HCT116 (cell line): ENCODE measurements at regions not wholly inside any gene's neighbourhood (a gene's known extent, or its start where the extent isn't known, plus 50 kb on each side); places are given as distances from the start of the nearest gene placed in this dataset.
"Not testable (repeated sequence)": the region's sequence is repeated elsewhere in the genome, so short reads cannot be mapped to it uniquely, and the experiment has no call there.

Source experiments
- ATAC-seq: fragments of 200-7000 bp; cut with Tn5 transposase; 2 replicates; pipeline ENCODE4 v1.9.1; 2020; ENCODE audit warnings: mild to moderate bottlenecking, moderate library complexity
- BruUV-seq: library from RNA; stranded (reverse); fragments of 400-500 nt; replicated peaks from 2 replicates; lab custom pipeline; 2021; lab: Mats Ljungman, UMichigan
- CTCF ChIA-PET: fragments of 300-600 bp; sonication (Branson Sonifier 250); formaldehyde crosslinking; loops from one replicate; lab custom pipeline; 2021; ENCODE audit warnings: antibody characterized with exemption; lab: Charles Lee
- POLR2A ChIA-PET: fragments of 300-600, 350-600 bp; sonication (Branson Sonifier 250); formaldehyde crosslinking; loops from one replicate; lab custom pipeline; 2021; ENCODE audit warnings: antibody characterized with exemption; lab: Charles Lee
- RAD21 ChIA-PET, 2 experiments: fragments of 300-600 bp; sonication (Branson Sonifier 250); formaldehyde crosslinking; loops; one replicate each; lab custom pipeline; 2023; ENCODE audit warnings: low total read pairs in 2 of 2; ENCODE audit not compliant: uncharacterized antibody in 2 of 2, unreplicated experiment in 2 of 2, low non-redundant PET in 1 of 2; lab: Charles Lee
- DNase-seq: peaks from one replicate; pipeline ENCODE4 v3.0.0-alpha.2; 2010; ENCODE audit warnings: low read depth, low spot score
- H2AFZ ChIP-seq: fragments of 200-600 bp; shearing (Covaris generic), sonication (generic); 2 replicates; pipeline ENCODE4 v1.6.1; 2017; ENCODE audit warnings: low read depth, mixed run types, mixed read lengths, antibody characterized with exemption, low read length; ENCODE audit not compliant: poor library complexity, severe bottlenecking
- H3K27ac ChIP-seq: 2 replicates; pipeline ENCODE4 v1.5.1; 2012; ENCODE audit warnings: low read depth, low read length
- H3K27me3 ChIP-seq: fragments of 200-600 bp; sonication (generic); 2 replicates; pipeline ENCODE4 v1.6.1; 2016; ENCODE audit warnings: mixed run types, low read length, mixed read lengths; ENCODE audit not compliant: insufficient read depth
- H3K36me3 ChIP-seq, 2 experiments: fragments of 200-500 bp in 1 of 2; fragments of 200-600 bp in 1 of 2; sonication (Bioruptor generic) in 1 of 2; sonication (generic) in 1 of 2; 2 replicates each; pipeline versions ENCODE4 v1.5.1 to v1.6.1; 2014 to 2016; ENCODE audit warnings: low read length in 2 of 2, inconsistent platforms in 1 of 2, mixed read lengths in 1 of 2, mixed run types in 1 of 2; ENCODE audit not compliant: insufficient read depth in 2 of 2, control insufficient read depth in 1 of 2
- H3K4me1 ChIP-seq, 2 experiments: fragments of 200-600 bp in 1 of 2; sonication (generic) in 1 of 2; 2 replicates each; pipeline versions ENCODE4 v1.5.1 to v1.6.1; 2012 to 2017; ENCODE audit warnings: low read length in 2 of 2, inconsistent platforms in 1 of 2, mild to moderate bottlenecking in 1 of 2, mixed read lengths in 1 of 2, mixed run types in 1 of 2, moderate library complexity in 1 of 2; ENCODE audit not compliant: insufficient read depth in 2 of 2, control insufficient read depth in 1 of 2
- H3K4me2 ChIP-seq: fragments of 200-600 bp; sonication (generic); 2 replicates; pipeline ENCODE4 v1.6.1; 2017; ENCODE audit warnings: mixed run types, low read length, mixed read lengths
- H3K4me3 ChIP-seq, 2 experiments: fragments of 200-600 bp in 1 of 2; sonication (generic) in 1 of 2; replicated peaks in 1 of 2; 2 replicates each; pipeline ENCODE4 v1.5.1; 2011 to 2016; ENCODE audit warnings: low read length in 2 of 2, control low read depth in 1 of 2, low read depth in 1 of 2, mild to moderate bottlenecking in 1 of 2, mixed read lengths in 1 of 2, mixed run types in 1 of 2
- H3K79me2 ChIP-seq: fragments of 200-600 bp; sonication (generic); 2 replicates; pipeline ENCODE4 v1.6.1; 2017; ENCODE audit warnings: mild to moderate bottlenecking, mixed run types, low read length, moderate library complexity, mixed read lengths; ENCODE audit not compliant: insufficient read depth
- H3K9ac ChIP-seq: fragments of 200-600 bp; sonication (generic); 2 replicates; pipeline ENCODE4 v1.6.1; 2016; ENCODE audit warnings: low read length, mixed read lengths
- H3K9me2 ChIP-seq: fragments of 200-600 bp; sonication (generic), shearing (Covaris generic); 2 replicates; pipeline ENCODE4 v1.6.1; 2017; ENCODE audit warnings: mixed run types, mild to moderate bottlenecking, moderate library complexity; ENCODE audit not compliant: insufficient read depth
- H3K9me3 ChIP-seq, 2 experiments: fragments of 200-500 bp in 1 of 2; fragments of 200-600 bp in 1 of 2; sonication (Bioruptor generic) in 1 of 2; sonication (generic) in 1 of 2; 2 replicates each; pipeline ENCODE4 v1.6.1; 2014 to 2017; ENCODE audit warnings: low read length in 2 of 2, mixed read lengths in 2 of 2, inconsistent platforms in 1 of 2, low read depth in 1 of 2, mild to moderate bottlenecking in 1 of 2, mixed run types in 1 of 2, moderate library complexity in 1 of 2; ENCODE audit not compliant: control insufficient read depth in 1 of 2, insufficient read depth in 1 of 2
- H4K20me1 ChIP-seq: fragments of 200-600 bp; sonication (generic), shearing (Covaris generic); 2 replicates; pipeline ENCODE4 v1.6.1; 2017; ENCODE audit warnings: mixed run types, mild to moderate bottlenecking, moderate library complexity; ENCODE audit not compliant: insufficient read depth
- EZH2 ChIP-seq: fragments of 200-600 bp; sonication (generic); IDR thresholded peaks from 2 replicates; pipeline ENCODE4 v1.6.1; 2017; ENCODE audit warnings: antibody characterized with exemption, mixed run types
- JUND ChIP-seq: IDR thresholded peaks from 2 replicates; pipeline ENCODE4 v1.6.1; 2012
- POLR2AphosphoS5 ChIP-seq: IDR thresholded peaks from 2 replicates; pipeline ENCODE4 v1.6.1; 2011; ENCODE audit warnings: mild to moderate bottlenecking, low read depth, low read length, moderate library complexity
- RAD21 ChIP-seq: IDR thresholded peaks from 2 replicates; pipeline ENCODE4 v1.6.1; 2012; ENCODE audit warnings: low read depth, mild to moderate bottlenecking
- SP1 ChIP-seq: IDR thresholded peaks from 2 replicates; pipeline ENCODE4 v1.6.1; 2012; ENCODE audit warnings: low read depth
- SRF ChIP-seq: IDR thresholded peaks from 2 replicates; pipeline ENCODE4 v1.6.1; 2012; ENCODE audit warnings: low read depth
- TCF7L2 ChIP-seq: IDR thresholded peaks from 2 replicates; pipeline ENCODE4 v1.7.0; 2011; ENCODE audit warnings: borderline replicate concordance, inconsistent platforms; ENCODE audit not compliant: insufficient read depth, insufficient read length; ENCODE audit errors: extremely low read depth
- ZFX ChIP-seq: fragments of 450-650 bp; IDR thresholded peaks from 2 replicates; pipeline ENCODE4 v1.6.1; 2017
- ZNF274 ChIP-seq: fragments of 200-500 bp; sonication (Bioruptor generic); IDR thresholded peaks from 2 replicates; pipeline ENCODE4 v1.6.1; 2014; ENCODE audit warnings: mild to moderate bottlenecking, low read depth, low read length, inconsistent platforms
- intact Hi-C: fragments of 100-400 bp; cut with micrococcal nuclease; formaldehyde crosslinking; loops from 2 replicates; pipeline ENCODE4 v1.10.0; 2022
- TF ChIP-seq, protein P1 (sequence below): IDR thresholded peaks from 2 replicates; pipeline ENCODE4 v1.6.1; 2011; ENCODE audit warnings: mild to moderate bottlenecking, low read length, moderate library complexity; ENCODE audit not compliant: insufficient replicate concordance; ENCODE audit errors: extremely low read depth
- TF ChIP-seq, protein P2 (sequence below): IDR thresholded peaks from 2 replicates; pipeline ENCODE4 v1.6.1; 2012

DNA sequence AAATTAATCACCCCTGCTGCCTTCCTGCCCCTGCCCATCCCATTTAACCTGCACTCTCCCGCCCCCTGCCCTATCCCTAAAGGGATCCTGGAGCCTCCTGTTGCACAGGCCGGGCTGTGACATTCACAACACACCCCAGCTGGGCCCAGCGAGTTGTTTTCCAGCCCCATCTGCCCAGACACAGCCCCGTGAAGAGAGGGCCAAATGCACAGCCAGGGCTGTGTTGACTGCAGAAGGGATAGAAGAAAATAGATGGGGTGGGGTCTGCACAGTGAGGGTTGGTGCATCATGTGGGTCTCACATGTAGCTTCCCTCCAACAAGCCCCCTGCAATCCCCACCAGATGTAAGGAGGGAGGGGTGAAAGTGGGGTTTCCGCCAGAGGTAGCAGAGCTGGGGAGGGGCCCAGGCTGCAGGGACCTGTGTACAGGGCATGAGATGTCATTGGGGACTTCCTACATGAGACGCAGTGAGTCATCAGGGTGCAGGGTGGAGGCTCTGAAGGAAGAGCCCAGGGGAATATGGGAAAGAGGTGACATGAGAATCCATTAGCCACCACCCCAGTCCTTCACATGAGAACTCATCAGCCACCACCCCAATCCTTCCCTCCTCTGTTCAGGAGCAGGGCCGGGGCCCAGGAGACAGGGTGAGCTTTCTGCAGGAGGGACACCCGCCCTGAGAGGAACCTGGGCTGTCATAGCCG, 339.3 kb downstream of the PREX1 start:
- RAD21 ChIA-PET, H3K9ac ChIP-seq, H3K79me2 ChIP-seq, H3K36me3 ChIP-seq, H4K20me1 ChIP-seq, BruUV-seq, CTCF ChIA-PET, H3K27me3 ChIP-seq, POLR2A ChIA-PET, H3K9me3 ChIP-seq, H3K27ac ChIP-seq, H3K4me3 ChIP-seq, H2AFZ ChIP-seq, H3K9me2 ChIP-seq, intact Hi-C loops, DNase-seq: not testable (repeated sequence)
- Histone ChIP-seq H3K4me2 (peak overlapping the region; percentile 41), H3K4me1 (peaks cover 0 to 14% of the 10 kb centered on the region in 2 experiments; a peak in 2 of 4 replicates)
- TF ChIP-seq JUND: peak; percentile 38; the same call in 1 of the 2 replicates
- ATAC-seq: peak; percentile 70

DNA sequence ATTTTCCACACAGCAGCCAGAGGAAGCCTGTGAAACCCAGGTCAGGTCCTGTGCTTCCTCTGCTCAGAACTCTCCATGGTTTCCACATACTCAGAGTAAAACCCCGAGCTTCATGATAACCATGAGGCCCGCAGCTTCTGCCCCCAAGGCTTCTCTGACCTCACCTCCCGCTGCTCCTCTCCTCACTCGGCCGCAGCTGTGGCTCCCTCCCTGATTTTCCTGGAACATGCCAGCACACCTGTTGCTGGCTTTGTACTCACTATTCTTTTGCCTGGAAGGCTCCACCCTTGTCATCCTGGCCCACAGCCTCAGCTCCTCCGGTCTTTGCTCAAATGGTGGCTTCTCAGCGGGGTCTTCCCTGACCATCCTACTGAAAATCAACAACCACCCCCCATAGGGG, 341.7 kb downstream of the PREX1 start:
- Histone ChIP-seq H3K79me2 (no peaks in the 10 kb centered on the region), H2AFZ (no peak overlapping the region), H3K4me2 (no peak overlapping the region), H3K4me3 (no peak overlapping the region), H3K9me3 (no peaks in the 10 kb centered on the region), H3K9ac (no peak overlapping the region), H3K9me2 (no peaks in the 10 kb centered on the region), H3K27ac (no peak overlapping the region), H4K20me1 (no peaks in the 10 kb centered on the region), H3K4me1 (peaks cover 0 to 14% of the 10 kb centered on the region in 2 experiments; a peak in 2 of 4 replicates), H3K27me3 (peaks cover 22% of the 10 kb centered on the region), H3K36me3 (no peaks in the 10 kb centered on the region)
- POLR2A ChIA-PET: no interaction called here
- no peak for ATAC-seq
- CTCF ChIA-PET: interaction anchor here (0.8 kb wide), 1 partner anchor 12 kb away, joined by 3 read pairs; no protein-coding TSS in a partner anchor
- TF ChIP-seq, protein P1, sequence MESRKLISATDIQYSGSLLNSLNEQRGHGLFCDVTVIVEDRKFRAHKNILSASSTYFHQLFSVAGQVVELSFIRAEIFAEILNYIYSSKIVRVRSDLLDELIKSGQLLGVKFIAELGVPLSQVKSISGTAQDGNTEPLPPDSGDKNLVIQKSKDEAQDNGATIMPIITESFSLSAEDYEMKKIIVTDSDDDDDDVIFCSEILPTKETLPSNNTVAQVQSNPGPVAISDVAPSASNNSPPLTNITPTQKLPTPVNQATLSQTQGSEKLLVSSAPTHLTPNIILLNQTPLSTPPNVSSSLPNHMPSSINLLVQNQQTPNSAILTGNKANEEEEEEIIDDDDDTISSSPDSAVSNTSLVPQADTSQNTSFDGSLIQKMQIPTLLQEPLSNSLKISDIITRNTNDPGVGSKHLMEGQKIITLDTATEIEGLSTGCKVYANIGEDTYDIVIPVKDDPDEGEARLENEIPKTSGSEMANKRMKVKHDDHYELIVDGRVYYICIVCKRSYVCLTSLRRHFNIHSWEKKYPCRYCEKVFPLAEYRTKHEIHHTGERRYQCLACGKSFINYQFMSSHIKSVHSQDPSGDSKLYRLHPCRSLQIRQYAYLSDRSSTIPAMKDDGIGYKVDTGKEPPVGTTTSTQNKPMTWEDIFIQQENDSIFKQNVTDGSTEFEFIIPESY: no peak
- TF ChIP-seq SP1 (no peak), SRF (no peak), RAD21 (no peak), TCF7L2 (no peak), POLR2AphosphoS5 (no peak), ZFX (no peak), ZNF274 (no peak), JUND (no peak), EZH2 (no peak)
- TF ChIP-seq, protein P2, sequence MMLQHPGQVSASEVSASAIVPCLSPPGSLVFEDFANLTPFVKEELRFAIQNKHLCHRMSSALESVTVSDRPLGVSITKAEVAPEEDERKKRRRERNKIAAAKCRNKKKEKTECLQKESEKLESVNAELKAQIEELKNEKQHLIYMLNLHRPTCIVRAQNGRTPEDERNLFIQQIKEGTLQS: no peak
- no TSS peak for BruUV-seq
- DNase-seq: no peak
- RAD21 ChIA-PET: no interaction called here
- intact Hi-C loops: no loop called here
